ENCODE measurements at regions not wholly inside any gene's neighbourhood (a gene's known extent, or its start where the extent isn't known, plus 50 kb on each side); places are given as distances from the start of the nearest gene placed in this dataset.
"Not testable (repeated sequence)": the region's sequence is repeated elsewhere in the genome, so short reads cannot be mapped to it uniquely, and the experiment has no call there.

DNA sequence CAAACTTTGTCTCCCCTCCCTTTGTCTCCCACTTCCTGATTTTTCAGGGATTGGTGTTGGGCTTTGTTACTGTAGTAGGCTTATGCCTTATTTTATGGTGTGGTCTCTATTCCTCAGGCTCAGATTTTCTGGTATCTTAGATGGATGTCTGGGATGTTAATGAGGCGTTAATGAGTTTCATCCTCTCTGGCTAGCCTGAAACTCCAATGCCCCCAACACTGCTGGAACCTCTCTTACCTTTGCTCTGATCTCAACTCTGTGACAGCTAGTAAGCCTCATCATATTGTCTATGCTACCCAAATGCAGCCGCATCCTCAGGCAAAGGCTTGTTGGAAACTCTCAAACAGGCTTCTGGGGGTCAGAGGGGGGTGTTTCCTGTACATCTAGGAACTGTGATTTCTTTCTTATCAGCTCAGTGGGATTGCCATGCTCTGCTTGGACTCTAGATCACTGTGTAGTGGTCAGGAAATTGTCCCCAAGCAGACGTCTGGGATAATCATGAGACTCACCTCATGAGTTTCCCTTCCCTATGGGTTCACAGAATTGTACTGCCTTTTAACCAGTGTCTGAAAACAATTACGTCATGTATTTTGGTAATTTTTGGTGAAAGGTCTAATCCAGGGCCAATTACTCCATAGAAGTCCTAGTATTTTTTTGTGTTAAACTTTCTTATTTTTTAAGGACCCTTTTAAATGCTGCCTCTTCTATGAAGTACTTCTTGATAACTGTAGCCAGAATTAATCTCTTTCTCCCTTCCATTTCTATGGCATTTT lies 88.8 kb upstream of the TRPC7 start:
- DNase-seq, result no peak

GRCh38 chr5:136453199-136453598 lies 87.9 kb upstream of the TRPC7 start:
- DNase-seq, result no peak

DNA sequence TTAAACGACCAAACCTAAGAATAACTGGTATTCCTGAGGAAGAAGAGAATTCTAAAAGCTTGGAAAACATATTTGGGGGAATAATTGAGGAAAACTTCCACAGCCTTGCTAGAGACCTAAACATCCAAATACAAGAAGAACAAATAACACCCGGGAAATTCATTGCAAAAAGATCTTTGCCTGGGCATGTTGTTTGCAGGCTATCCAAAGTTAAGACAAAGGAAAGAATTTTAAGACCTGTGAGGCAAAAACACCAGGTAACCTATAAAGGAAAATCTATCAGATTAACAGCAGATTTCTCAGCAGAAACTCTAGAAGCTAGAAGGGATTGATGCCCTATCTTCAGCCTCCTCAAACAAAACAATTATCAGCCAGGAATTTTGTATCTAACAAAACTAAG lies 82.2 kb upstream of the TRPC7 start:
- DNase-seq, result not testable (repeated sequence)

GRCh38 chr5:136446565-136446964 lies 81.2 kb upstream of the TRPC7 start:
- DNase-seq, result no peak

DNA sequence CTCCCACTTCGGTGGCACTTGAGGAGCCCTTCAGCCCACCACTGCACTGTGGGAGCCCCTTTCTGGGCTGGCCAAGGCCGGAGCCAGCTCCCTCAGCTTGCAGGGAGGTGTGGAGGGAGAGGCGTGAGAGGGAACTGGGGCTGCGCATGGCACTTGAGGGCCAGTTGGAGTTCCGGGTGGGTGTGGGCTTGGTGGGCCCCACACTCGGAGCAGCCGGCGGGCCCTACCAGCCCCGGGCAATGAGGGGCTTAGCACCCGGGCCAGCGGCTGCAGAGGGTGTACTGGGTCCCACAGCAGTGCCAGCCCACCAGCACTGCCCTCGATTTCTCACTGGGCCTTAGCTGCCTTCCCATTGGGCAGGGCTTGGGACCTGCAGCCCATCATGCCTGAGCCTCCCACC lies 78.8 kb upstream of the TRPC7 start:
- DNase-seq, result not testable (repeated sequence)

- DNase-seq, result no peak
Measured at GRCh38 chr5:136439367-136439766, 74.0 kb upstream of the TRPC7 start.

DNA sequence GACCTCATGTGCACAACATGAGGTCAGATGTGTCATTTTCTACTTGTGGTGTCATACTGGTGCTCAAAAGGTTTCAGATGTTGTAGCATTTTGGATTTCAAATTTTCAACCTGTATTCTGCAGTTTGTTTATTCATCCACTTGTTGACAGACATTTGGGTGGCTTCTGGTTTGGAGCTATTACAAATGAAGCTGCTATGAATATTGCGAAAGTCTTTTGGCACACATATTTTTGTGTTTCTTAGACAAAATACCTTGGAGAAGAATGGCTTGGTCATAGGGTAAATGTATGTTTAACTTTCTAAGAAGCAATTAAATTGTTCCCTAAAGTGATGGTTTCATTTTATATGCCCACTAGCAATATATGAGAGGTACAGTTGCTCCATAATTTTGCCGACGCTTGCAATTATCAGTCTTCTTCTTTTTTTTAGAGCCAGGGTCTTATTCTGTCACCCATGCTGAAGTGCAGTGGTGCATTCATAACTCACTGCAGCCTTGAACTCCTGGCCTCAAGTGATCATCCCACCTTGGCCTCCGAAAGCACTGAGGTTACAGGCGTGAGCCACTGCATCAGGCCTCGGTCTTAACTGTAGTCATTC lies 70.7 kb upstream of the TRPC7 start:
- no peak for DNase-seq

GRCh38 chr5:136434795-136435194 lies 69.5 kb upstream of the TRPC7 start:
- DNase-seq, result no peak

DNA sequence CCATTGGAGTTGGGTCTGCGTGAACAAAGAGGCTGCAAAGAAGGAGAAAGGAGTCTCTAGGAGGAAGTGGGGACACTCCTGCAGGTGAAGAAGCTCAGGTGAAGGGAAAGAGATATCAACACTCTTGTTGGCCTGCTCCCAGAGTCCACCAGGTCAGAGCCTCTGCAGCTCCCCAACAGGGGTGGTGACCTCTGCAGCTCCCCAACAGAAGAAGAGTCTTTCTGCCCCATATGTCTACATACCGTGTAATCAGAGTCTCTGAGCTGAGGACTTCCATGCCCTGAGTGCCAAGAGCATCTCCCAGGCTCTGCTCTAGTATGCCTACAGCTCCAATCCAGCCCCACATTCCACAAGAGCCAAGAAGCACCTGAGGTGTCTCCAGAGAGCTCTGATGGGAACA lies 67.4 kb upstream of the TRPC7 start:
- no peak for DNase-seq

DNA sequence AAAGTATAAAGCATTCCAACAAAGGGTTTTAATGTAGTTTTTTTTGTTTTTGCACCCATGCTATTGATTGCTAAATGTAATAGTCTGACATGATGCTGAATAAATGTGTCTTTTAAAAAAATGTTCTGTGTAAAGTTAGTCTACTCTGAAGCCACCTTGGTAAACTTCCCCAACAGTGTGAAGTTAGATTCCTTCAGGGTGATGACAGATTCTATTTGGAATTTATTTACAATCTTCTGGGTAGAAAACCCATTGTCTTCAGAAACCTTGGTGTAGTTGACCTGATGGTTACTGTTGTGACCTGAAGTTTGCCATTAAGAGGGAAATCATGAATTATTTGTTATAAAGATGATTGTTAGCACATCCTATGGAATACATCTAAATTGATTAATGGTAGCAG lies 64.7 kb upstream of the TRPC7 start:
- DNase-seq, result no peak

- no peak for DNase-seq
Measured at GRCh38 chr5:136427426-136427825, 62.1 kb upstream of the TRPC7 start.

DNA sequence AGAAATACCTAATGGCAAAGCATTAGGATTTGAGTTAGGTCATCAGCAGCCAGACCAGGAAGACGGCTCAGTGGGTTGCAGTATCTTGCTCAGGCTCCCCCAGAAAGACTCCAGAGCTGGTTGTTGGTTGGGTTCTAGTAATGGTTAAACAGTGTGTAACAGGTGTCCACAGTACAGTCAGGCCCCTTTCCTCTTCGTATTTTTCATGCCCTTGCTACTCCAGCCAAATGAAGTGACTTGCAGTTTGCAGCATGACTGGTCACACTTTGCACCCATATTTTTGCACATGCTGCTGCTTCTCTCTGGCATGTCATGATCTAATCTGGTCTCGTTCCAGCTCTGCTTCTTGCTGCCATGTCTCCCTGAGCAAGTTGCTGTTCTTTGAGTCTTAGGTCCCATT lies 60.6 kb upstream of the TRPC7 start:
- no peak for DNase-seq

- peak; percentile 61 for DNase-seq
Measured at GRCh38 chr5:136424835-136425584, 59.7 kb upstream of the TRPC7 start.

DNA sequence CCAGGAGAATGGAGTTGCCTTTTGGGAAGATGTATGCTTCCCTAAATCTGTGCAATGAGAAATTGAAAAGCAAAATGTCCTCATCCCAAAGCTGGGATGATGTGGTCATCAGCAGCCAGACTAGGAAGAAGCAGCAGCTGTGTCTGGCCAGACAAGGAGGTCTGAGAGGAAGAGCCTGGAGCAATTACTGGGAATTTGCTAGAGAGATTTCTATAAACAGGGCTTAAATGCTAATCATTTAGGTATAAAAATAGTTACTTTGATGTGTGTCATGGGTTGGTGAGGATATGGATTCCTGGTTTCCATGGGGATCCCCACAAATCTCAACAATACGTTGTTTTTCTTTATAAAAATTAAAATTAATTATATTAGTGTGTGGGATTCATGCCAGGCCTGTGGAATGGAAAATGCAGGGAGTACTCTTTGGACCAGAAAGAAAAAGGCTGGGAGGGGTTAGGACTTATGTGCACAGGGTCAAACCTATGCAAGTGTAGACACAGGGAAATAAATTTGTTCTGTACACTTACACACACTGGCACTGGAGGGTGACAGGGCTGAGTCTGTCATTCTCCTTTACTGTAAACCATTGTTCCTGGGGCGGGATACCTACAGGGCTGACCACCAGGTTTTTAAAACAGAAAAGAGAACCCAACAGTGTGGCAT lies 58.7 kb upstream of the TRPC7 start:
- no peak for DNase-seq

DNA sequence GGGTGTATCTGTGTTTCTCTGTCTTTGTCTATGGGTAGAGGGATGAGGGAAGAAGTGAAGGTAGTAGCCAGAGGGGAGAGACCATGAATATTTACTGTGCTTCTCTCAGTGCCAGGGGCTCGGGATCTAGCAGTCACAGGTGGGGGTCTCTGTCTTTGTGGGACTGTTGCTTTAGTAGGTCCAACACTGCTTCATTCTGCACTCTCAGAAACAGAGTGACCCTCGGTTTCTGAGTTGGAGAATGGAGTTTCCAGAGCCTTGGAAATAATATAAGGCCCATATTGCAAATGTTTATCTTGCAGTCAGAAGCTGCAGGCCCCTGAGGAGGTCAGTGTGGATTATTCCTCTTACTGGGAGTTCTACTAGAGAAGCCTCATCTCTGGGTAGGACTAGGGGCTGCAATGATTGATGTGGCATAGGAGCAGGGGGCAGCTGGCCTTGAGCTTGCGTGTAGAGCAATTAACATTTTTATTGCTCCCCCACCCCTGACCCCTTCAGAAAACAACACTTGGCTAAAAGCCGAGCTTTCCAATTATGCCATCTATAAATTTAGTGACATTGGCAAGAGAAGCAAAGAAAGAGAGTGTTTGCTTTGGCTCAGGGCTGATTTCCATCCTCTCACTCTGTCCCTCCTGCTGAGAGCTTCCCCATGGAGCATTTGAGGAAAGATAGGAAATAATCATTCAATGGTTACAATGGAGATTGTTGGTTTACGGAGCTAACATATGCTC lies 55.0 kb upstream of the TRPC7 start:
- peak; percentile 83 for DNase-seq

DNA sequence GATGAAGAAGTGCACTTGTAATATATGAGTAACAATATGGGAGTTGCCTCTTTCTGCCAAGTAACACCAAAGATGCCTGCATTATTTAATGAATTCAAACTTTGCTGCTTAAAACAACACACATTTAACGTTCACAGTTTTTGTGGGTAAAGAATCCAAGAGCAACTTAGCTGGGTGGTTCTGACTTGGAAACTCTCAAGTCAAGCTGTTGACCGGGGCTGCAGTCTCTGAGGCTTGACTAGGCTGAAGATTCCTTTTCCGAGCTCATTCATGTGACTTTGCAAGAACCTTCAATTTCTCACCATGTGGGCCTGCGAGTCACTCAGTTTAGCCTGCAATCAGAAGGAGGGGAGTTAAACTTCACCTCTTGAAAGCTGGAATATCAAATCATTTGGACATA lies 53.0 kb upstream of the TRPC7 start:
- no peak for DNase-seq

All from NCI-H1092 (cell line).